T-helper 17 cell (primary cell): ENCODE measurements at regions not wholly inside any gene's neighbourhood (a gene's known extent, or its start where the extent isn't known, plus 50 kb on each side); places are given as distances from the start of the nearest gene placed in this dataset.
"Not testable (repeated sequence)": the region's sequence is repeated elsewhere in the genome, so short reads cannot be mapped to it uniquely, and the experiment has no call there.

ENCODE experiments used
- ATAC-seq: fragments of 150-1000 bp; cut with Tn5 transposase; 2 replicates; pipeline ENCODE4 v1.10.0; 2021; ENCODE audit warnings: mild to moderate bottlenecking, moderate library complexity
- DNase-seq, 3 donors: peaks; one replicate each; pipeline versions ENCODE4 v3.0.0 to v3.0.0-alpha.2; 2020 to 2021
- H3K9me3 ChIP-seq: one replicate; pipeline ENCODE4 v1.7.0; 2013; ENCODE audit warnings: low read length, mild to moderate bottlenecking; ENCODE audit not compliant: control insufficient read depth, poor library complexity, severe bottlenecking
- H3K27ac Mint-ChIP-seq: one replicate; pipeline ENCODE4 v1.8.0; 2022; ENCODE audit warnings: mild to moderate bottlenecking, moderate library complexity, mixed read lengths
- H3K27me3 Mint-ChIP-seq: one replicate; pipeline ENCODE4 v1.8.0; 2022; ENCODE audit warnings: mixed read lengths
- H3K36me3 Mint-ChIP-seq: one replicate; pipeline ENCODE4 v1.8.0; 2022; ENCODE audit warnings: low read depth, mixed read lengths
- H3K4me1 Mint-ChIP-seq: one replicate; pipeline ENCODE4 v1.8.0; 2022; ENCODE audit warnings: mild to moderate bottlenecking, mixed read lengths
- H3K4me3 Mint-ChIP-seq: one replicate; pipeline ENCODE4 v1.8.0; 2022; ENCODE audit warnings: mild to moderate bottlenecking, moderate library complexity, mixed read lengths

DNA sequence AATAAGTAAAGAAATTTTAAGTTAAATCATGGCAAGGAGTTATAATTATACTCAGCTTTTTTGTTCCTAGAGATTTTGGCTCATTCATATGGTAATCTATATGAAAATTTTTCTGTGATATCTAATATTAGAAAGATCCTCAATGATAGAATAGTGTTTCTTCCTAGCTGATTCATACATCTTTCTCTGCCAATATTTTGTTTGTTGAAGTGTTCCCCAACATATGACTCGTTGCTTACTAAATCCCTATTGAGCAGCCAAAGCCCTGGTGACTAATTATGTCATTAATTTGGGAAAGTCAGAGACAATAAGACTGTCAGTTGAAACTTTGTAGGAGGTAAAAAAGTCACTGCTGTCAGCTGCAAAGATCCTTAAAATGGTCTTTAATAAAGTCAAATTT is 1348.5 kb upstream of the CDH18 start:
- H3K27ac Mint-ChIP-seq, ATAC-seq, H3K27me3 Mint-ChIP-seq, H3K36me3 Mint-ChIP-seq, H3K4me1 Mint-ChIP-seq, DNase-seq, H3K4me3 Mint-ChIP-seq, H3K9me3 ChIP-seq: not testable (repeated sequence)

DNA sequence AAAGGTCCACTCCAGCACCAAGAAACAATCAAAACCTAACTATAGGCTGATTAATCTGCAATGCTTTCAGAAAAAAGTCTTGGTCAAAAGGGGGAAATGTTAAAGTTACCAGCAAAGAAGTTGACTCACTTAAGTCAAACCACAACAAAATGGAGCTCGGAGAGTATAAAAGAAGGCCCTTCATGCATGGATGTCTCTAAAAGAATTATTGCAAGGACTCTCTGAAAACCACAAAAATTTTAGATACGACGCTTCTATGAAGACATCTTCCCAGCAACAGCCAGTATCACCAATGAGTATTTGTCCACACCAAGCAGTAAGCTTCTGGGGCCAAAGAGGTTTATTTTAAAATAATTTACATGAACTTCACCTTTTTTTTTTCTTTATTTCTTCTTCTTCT is 1327.4 kb upstream of the CDH18 start:
- H3K4me3 Mint-ChIP-seq, DNase-seq, H3K27ac Mint-ChIP-seq, H3K36me3 Mint-ChIP-seq, H3K27me3 Mint-ChIP-seq, H3K4me1 Mint-ChIP-seq, H3K9me3 ChIP-seq, ATAC-seq: not testable (repeated sequence)

DNA sequence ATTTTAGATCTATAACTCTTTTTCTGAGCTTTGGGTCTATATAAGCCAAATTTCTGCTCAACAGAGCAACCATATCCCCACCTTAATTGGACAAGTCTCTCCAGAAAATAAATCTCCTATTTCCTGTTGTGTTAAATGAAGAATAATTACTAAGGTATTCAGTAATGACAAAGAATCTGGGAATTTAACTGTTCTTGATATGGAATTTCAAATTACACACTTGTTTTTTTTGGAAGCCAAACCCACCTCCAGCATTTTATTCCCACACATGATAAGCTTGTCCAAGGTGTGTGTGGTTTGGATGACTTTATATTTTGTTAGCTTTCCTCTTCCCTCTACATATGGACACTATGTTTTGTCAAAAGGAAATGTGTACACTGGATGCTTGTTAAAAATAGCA is 1313.2 kb upstream of the CDH18 start:
- not testable (repeated sequence) for H3K36me3 Mint-ChIP-seq, ATAC-seq, H3K9me3 ChIP-seq, H3K27ac Mint-ChIP-seq, H3K27me3 Mint-ChIP-seq, H3K4me3 Mint-ChIP-seq, DNase-seq, H3K4me1 Mint-ChIP-seq

- H3K4me1 Mint-ChIP-seq, H3K36me3 Mint-ChIP-seq, ATAC-seq: not testable (repeated sequence)
Observed at GRCh38 chr5:21274361-21274760, 1286.4 kb upstream of the CDH18 start.

DNA sequence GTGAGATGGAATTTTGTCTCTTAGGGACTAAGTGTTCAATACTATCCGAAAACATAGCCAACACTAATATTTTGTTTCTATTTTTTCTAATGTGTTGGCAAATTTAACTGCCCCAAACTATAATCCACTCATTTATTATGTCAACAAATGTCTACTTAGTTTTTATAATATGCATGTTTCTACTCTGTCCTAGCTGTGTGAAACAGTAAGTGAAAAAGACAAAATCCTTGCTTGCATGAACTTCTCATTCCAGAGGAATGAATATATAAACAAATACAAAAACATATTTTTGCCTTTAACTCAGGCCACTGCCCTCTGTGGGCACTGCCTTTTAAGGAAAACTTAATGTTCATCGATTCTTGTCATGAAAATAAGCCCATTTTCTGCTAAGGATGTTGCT is 1275.4 kb upstream of the CDH18 start:
- no peak for DNase-seq
- H3K9me3 ChIP-seq, result no peaks in the 10 kb centered on the region
- no peaks in the 10 kb centered on the region for H3K4me1 Mint-ChIP-seq
- ATAC-seq, result no peak
- H3K27me3 Mint-ChIP-seq, result no peaks in the 10 kb centered on the region
- H3K27ac Mint-ChIP-seq, result no peak overlapping the region
- no peaks in the 10 kb centered on the region for H3K36me3 Mint-ChIP-seq
- H3K4me3 Mint-ChIP-seq, result no peak overlapping the region

More at GRCh38 chr5:21274361-21274760, 1286.4 kb upstream of the CDH18 start:
- not testable (repeated sequence) for H3K27ac Mint-ChIP-seq, H3K27me3 Mint-ChIP-seq, DNase-seq, H3K9me3 ChIP-seq, H3K4me3 Mint-ChIP-seq

DNA sequence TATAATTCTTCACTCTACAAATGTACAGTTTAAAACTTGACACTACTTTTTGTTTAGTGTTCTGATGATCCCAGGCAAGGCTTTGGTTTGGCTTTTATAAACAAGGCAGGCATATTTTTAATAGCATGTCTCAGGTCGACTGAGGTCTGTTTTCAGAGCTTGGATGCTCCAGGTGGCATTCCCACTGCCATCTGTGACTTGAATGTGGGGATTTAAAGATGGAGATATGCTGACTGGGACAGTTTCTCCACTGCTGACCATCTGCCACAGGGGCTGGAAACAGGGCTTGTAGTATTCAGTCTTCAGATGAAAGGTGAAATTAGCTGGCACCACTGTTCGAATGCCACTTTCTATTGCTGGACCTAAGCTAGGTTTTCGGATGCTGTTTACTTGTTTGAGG is 1266.2 kb upstream of the CDH18 start:
- no peaks in the 10 kb centered on the region for H3K9me3 ChIP-seq
- ATAC-seq (no peak), DNase-seq (no peak)
- no peaks in the 10 kb centered on the region for H3K36me3 Mint-ChIP-seq
- H3K27me3 Mint-ChIP-seq, result no peaks in the 10 kb centered on the region
- no peak overlapping the region for H3K27ac Mint-ChIP-seq
- H3K4me3 Mint-ChIP-seq, result no peak overlapping the region
- H3K4me1 Mint-ChIP-seq, result no peaks in the 10 kb centered on the region

DNA sequence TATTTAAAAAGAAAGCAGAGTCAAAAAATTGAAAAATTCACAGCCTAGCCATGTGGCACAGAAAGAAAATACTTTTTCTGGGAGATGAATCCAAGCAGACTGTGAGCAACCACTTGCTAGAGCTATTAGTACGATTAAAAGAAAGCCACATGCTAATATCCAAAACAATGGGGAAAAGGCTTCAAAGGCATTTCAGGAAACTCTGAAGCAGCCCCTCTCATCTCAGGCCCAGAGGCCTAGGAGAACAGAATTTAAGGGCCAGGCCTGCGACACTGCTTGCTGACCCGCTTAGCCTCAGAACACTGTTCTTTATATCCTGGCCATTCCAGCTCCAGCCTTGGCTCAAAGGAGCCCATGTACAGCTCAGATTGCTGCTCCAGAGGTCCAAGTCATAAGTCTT is 1257.0 kb upstream of the CDH18 start:
- ATAC-seq (no peak), DNase-seq (no peak)
- no peaks in the 10 kb centered on the region for H3K36me3 Mint-ChIP-seq
- no peaks in the 10 kb centered on the region for H3K27me3 Mint-ChIP-seq
- H3K4me1 Mint-ChIP-seq, result no peaks in the 10 kb centered on the region
- no peak overlapping the region for H3K27ac Mint-ChIP-seq
- H3K4me3 Mint-ChIP-seq, result no peak overlapping the region
- H3K9me3 ChIP-seq, result no peaks in the 10 kb centered on the region

DNA sequence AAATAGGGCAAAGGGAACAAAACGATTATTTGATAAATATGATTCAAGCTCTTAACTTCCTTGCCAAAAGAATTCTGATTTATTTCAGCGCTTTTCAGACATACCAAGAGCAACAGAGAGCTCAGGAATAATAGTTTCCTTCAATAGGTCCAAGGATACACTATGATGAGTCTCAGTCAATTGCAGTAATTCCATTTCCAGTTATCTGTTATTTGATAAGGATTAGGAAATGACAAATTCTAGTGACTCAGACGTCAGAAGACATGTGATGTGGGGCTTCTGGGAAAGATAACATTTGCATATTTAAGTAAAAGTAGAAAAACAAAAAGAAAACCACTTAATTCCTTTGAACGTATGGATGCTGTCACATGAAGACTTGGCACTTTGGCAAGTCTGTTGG is 1250.8 kb upstream of the CDH18 start:
- no peaks in the 10 kb centered on the region for H3K27me3 Mint-ChIP-seq
- no peak overlapping the region for H3K4me3 Mint-ChIP-seq
- no peak for ATAC-seq
- no peak overlapping the region for H3K27ac Mint-ChIP-seq
- no peak for DNase-seq
- no peaks in the 10 kb centered on the region for H3K36me3 Mint-ChIP-seq
- H3K4me1 Mint-ChIP-seq, result no peaks in the 10 kb centered on the region
- no peaks in the 10 kb centered on the region for H3K9me3 ChIP-seq

DNA sequence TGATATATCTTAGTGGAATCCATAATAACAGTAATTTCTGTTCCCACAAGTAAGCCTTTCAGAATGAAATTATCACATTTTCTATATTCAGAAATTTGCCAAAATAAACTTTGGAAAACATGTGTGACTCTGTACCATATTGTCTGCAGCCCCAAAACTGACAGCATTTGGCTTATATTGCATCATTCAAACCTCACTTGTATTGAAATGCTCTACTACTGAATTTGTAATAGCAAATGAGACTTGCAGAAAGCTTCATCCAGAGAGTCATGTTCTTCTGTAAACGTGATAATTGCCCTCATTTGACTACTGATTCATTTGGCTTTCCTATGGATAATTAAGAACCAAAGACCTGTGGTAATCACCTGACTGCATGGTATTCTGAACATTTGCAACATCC is 1249.5 kb upstream of the CDH18 start:
- Mint-ChIP-seq H3K4me1 (no peaks in the 10 kb centered on the region), H3K27me3 (no peaks in the 10 kb centered on the region), H3K27ac (no peak overlapping the region), H3K36me3 (no peaks in the 10 kb centered on the region), H3K4me3 (no peak overlapping the region)
- H3K9me3 ChIP-seq, result no peaks in the 10 kb centered on the region
- DNase-seq, result no peak
- ATAC-seq, result no peak

GRCh38 chr5:21236971-21237427 is 1249.0 kb upstream of the CDH18 start:
- Mint-ChIP-seq H3K27ac (no peak overlapping the region), H3K4me1 (no peaks in the 10 kb centered on the region), H3K27me3 (no peaks in the 10 kb centered on the region), H3K4me3 (no peak overlapping the region), H3K36me3 (no peaks in the 10 kb centered on the region)
- DNase-seq (no peak), ATAC-seq (no peak)
- no peaks in the 10 kb centered on the region for H3K9me3 ChIP-seq

DNA sequence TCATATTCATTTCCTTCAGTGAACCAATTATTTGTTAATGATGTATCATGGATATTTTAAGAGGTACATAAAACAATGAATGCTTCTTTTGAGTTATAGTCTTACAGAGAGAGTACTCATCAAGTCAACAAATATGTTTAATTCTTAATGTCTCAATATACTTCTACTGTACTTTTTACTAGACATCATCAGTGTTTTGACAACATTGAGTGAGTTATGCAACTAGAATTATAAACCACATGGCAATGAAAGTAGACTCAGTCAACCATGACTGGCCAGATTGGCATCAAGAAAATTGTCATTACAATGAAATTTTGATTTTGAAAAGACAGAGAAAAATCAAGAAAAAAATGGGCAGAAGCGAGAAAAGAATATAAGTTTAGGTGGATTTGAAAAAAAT is 1248.1 kb upstream of the CDH18 start:
- H3K27ac Mint-ChIP-seq, result no peak overlapping the region
- no peak for DNase-seq
- H3K4me1 Mint-ChIP-seq, result no peaks in the 10 kb centered on the region
- no peak overlapping the region for H3K4me3 Mint-ChIP-seq
- ATAC-seq, result no peak
- no peaks in the 10 kb centered on the region for H3K36me3 Mint-ChIP-seq
- H3K9me3 ChIP-seq, result no peaks in the 10 kb centered on the region
- no peaks in the 10 kb centered on the region for H3K27me3 Mint-ChIP-seq

DNA sequence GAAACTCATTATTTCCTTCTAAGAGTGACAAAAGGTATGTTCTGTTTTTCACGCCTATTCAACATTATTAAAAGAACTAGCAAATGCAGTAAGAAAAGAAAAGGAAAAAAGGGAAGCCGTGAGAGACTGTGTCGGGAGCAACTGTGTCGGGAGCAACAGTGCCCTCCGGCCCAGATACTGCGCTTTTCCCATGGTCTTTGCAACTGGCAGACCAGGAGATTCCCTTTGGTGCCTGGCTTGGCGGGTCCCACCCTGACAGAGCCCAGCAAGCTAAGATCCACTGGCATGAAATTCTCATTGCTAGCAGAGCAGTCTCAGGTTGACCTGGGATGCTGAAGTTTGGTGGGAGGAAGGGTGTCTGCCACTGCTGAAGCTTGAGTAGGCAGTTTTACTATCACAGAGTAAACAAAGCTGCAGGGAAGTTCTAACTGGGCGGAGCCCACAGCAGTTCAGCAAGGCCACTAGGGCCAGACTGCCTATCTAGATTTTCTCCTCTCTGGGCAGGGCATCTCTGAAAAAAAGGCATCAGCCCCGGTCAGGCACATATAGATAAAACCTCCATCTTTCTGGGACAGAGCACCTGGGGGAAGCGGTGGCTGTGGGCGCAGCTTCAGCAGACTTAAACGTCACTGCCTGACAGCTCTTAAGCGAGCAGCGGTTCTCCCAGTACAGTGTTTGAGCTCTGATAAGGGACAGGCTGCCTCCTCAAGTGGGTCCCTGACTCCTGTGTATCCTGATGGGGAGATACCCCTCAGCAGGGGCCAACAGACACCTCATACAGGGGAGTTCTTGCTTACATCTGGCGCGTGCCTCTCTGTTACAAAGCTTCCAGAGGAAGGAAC is 1237.4 kb upstream of the CDH18 start:
- H3K36me3 Mint-ChIP-seq, result no peaks in the 10 kb centered on the region
- ATAC-seq (no peak), DNase-seq (no peak)
- no peaks in the 10 kb centered on the region for H3K4me1 Mint-ChIP-seq
- H3K9me3 ChIP-seq, result peaks cover 2% of the 10 kb centered on the region
- H3K27me3 Mint-ChIP-seq, result no peaks in the 10 kb centered on the region
- H3K27ac Mint-ChIP-seq, result no peak overlapping the region
- H3K4me3 Mint-ChIP-seq, result no peak overlapping the region

DNA sequence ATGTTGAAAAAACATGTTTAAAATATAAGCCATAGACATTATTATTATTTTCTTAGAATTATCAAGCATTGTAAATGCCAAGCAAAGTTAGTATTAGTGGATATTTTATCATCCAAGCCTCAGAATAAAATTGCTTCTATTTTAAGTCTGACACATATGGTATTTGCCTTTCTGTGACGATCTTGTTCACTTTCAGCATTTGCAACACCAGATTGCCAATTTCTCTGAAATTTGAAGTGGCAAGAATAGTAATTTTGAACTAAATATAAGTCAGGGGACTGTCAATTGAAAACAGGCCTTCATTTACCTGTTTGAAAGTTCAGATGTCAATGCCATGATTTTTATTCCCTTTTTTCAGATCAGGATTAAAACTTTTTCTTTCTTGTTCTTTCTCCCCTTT is 1233.6 kb upstream of the CDH18 start:
- Mint-ChIP-seq H3K27me3 (no peaks in the 10 kb centered on the region), H3K4me1 (no peaks in the 10 kb centered on the region), H3K27ac (no peak overlapping the region), H3K36me3 (no peaks in the 10 kb centered on the region), H3K4me3 (no peak overlapping the region)
- ATAC-seq (no peak), DNase-seq (no peak)
- H3K9me3 ChIP-seq, result peaks cover 2% of the 10 kb centered on the region

- DNase-seq (no peak), ATAC-seq (no peak)
- no peaks in the 10 kb centered on the region for H3K9me3 ChIP-seq
- H3K27me3 Mint-ChIP-seq, result no peaks in the 10 kb centered on the region
- H3K4me3 Mint-ChIP-seq, result no peak overlapping the region
- H3K27ac Mint-ChIP-seq, result no peak overlapping the region
- no peaks in the 10 kb centered on the region for H3K4me1 Mint-ChIP-seq
- no peaks in the 10 kb centered on the region for H3K36me3 Mint-ChIP-seq
Observed at GRCh38 chr5:21219966-21220365, 1232.0 kb upstream of the CDH18 start.
